ENCODE measurements at regions not wholly inside any gene's neighbourhood (a gene's known extent, or its start where the extent isn't known, plus 50 kb on each side); places are given as distances from the start of the nearest gene placed in this dataset.

- no peaks in the 10 kb centered on the region for H3K36me3 ChIP-seq (replicated peaks in 1 of 2; ENCODE audit: control insufficient read depth in 1 of 2, insufficient read depth in 2 of 2, low read length in 2 of 2)
- H2AFZ ChIP-seq (ENCODE audit: low read length) = no peak overlapping the region
- ChIA-PET CTCF (ENCODE audit: low intra/inter-chr PET ratio, low total read pairs) (no interaction called here), POLR2A (no interaction called here)
- H4K20me1 ChIP-seq (ENCODE audit: insufficient read depth, low read length) = no peaks in the 10 kb centered on the region
- 13% methylated on average over 2 of the region's 2 CpGs for WGBS (ENCODE audit: low lambda C conversion rate)
- no peaks in the 10 kb centered on the region for H3K27me3 ChIP-seq (ENCODE audit: control insufficient read depth in 1 of 2, insufficient read depth in 2 of 2, low read length in 2 of 2)
- H3K27ac ChIP-seq (ENCODE audit: extremely low read length, insufficient read depth, low read length) = no peak overlapping the region
- FAIRE-seq (no peak), ATAC-seq (no peak), DNase-seq (ENCODE audit: low spot score) (no peak)
- no peak overlapping the region for H3K4me2 ChIP-seq (ENCODE audit: low read depth, low read length)
- BruUV-seq (replicated peaks) = no TSS peak
- no peaks in the 10 kb centered on the region for H3K4me1 ChIP-seq (ENCODE audit: insufficient read depth, low read length)
- H3K79me2 ChIP-seq (ENCODE audit: insufficient read depth, low read length) = no peaks in the 10 kb centered on the region
- no peak overlapping the region for H3K9ac ChIP-seq (ENCODE audit: insufficient read depth, low read depth, low read length)
- peaks cover 97% of the 10 kb centered on the region for H3K9me3 ChIP-seq (ENCODE audit: low read length)
- H3K4me3 ChIP-seq (replicated peaks in 1 of 3; ENCODE audit: insufficient read depth in 1 of 3, low read depth in 2 of 3, low read length in 3 of 3) = no peak overlapping the region
- in situ Hi-C loops (cut with HindIII; ENCODE audit: extremely low pct_ligation_motif_present, low pct_unique_long_range_greater_than_20kb) = no loop called here
- intact Hi-C loops (cut with micrococcal nuclease; ENCODE audit: unreplicated experiment) = no loop called here
- no peak for TF ChIP-seq ZNF839 (CRISPR knock-in tag; IDR thresholded peaks at IDR 0.05; ENCODE audit: borderline replicate concordance)
- no peak for TF ChIP-seq ZBTB33 (CRISPR knock-in tag; IDR thresholded peaks at IDR 0.05)
- TF ChIP-seq ZSCAN31 (CRISPR knock-in tag; IDR thresholded peaks at IDR 0.05; ENCODE audit: low read depth) = no peak
- no peak for TF ChIP-seq ZNF790 (CRISPR knock-in tag; IDR thresholded peaks at IDR 0.05; ENCODE audit: borderline replicate concordance)
- no peak for TF ChIP-seq SAFB2 (CRISPR knock-in tag; IDR thresholded peaks at IDR 0.05; ENCODE audit: borderline replicate concordance, low read depth)
- no peak for TF ChIP-seq ZHX2 (IDR thresholded peaks at IDR 0.05; ENCODE audit: low read depth)
- TF ChIP-seq ZHX2 (CRISPR knock-in tag; IDR thresholded peaks at IDR 0.05; ENCODE audit: borderline replicate concordance) = no peak
- TF ChIP-seq MNT (IDR thresholded peaks at IDR 0.05) = no peak
- TF ChIP-seq ZNF512 (CRISPR knock-in tag; IDR thresholded peaks at IDR 0.05) = no peak
- no peak for TF ChIP-seq KDM6A (CRISPR knock-in tag; IDR thresholded peaks at IDR 0.05; ENCODE audit: low read depth)
- no peak for TF ChIP-seq E2F1 (CRISPR knock-in tag; IDR thresholded peaks at IDR 0.05)
- TF ChIP-seq ZNF598 (CRISPR knock-in tag; IDR thresholded peaks at IDR 0.05; ENCODE audit: borderline replicate concordance) = no peak
- TF ChIP-seq SMAD3 (CRISPR knock-in tag; IDR thresholded peaks at IDR 0.05) = no peak
- no peak for TF ChIP-seq RFX3 (CRISPR knock-in tag; IDR thresholded peaks at IDR 0.05)
Measured at GRCh38 chr5:166240705-166241104, 2050.7 kb upstream of the WWC1 start.
